Posterior cingulate gyrus (tissue), 11 donors: ENCODE measurements at regions not wholly inside any gene's neighbourhood (a gene's known extent, or its start where the extent isn't known, plus 50 kb on each side); places are given as distances from the start of the nearest gene placed in this dataset.
A peak's percentile ranks its signal among the peaks of the same experiment; 100 is the strongest.
"Not testable (repeated sequence)": the region's sequence is repeated elsewhere in the genome, so short reads cannot be mapped to it uniquely, and the experiment has no call there.

Experiments
- DNase-seq, 10 donors: peaks; one replicate each; pipeline versions ENCODE4 v3.0.0 to v3.0.0-alpha.2; 2020 to 2021; ENCODE audit warnings: mixed read lengths in 3 of 10
- intact Hi-C: fragments of 100-400 bp; cut with DNase I; formaldehyde crosslinking; loops from one replicate; pipeline ENCODE4 v1.15.1; 2023

DNA sequence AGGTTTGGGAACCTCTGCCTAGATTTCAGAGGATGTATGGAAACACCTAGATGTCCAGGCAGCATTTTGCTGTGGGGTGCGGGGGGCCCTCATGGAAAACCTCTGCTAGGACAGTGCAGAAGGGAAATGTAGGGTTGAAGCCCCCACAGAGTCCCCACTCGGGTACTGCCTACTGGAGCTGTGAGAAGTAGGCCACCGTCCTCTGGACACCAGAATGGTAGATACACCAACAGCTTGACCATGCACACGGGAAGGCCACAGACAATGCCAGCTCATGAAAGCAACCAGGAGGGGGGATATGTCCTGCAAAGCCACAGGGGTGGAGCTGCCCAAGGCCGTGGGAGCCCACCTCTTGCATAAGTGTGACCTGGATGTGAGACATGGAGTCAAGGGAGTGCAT lies 1336.5 kb downstream of the SPATA31A7 start:
- DNase-seq: peak in 2 of 10 donors; percentile 9 to 59
- intact Hi-C loops: not testable (repeated sequence)

DNA sequence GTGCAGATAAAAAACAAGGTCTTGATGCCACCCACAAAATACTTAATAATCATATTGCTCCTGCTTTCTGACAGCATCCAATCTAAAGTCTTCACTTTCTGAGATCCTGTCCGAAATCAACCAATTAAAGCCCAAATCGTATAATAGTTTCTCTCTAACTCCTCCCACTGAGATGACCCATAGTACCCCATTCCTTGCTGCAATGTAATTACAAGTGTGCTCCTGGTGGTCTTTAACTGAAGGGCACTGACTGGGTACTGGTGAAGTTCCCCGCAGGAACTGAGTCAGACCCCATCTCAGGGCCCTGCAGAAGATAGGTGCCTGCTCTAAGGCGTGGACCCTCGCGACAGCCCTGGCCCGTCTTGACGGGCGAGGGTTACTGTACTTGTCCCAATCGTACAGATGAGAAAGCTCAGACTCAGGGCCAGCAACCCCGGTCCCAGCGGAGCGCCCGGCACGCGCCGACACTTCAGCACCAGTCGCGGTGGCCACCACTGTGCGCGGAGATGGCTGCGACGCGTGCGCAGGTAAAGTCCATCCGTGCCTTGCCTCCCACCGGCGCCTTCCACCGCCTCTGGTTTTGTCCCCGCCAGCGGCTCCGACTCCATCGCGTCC lies 1342.4 kb downstream of the SPATA31A7 start:
- DNase-seq: peak in 1 of 10 donors; percentile 47
- intact Hi-C loops: not testable (repeated sequence)

- DNase-seq: peak in 6 of 10 donors; percentile 11 to 90 (median 55)
- intact Hi-C loops: not testable (repeated sequence)
These were observed 1342.9 kb downstream of the SPATA31A7 start for GRCh38 chr9:62532777-62533173.

- peak in 3 of 10 donors; percentile 5 to 31 (median 10) for DNase-seq
- intact Hi-C loops: not testable (repeated sequence)
These were observed 1360.7 kb downstream of the SPATA31A7 start for GRCh38 chr9:62550539-62550938.

- intact Hi-C loops: not testable (repeated sequence)
- peak in 4 of 10 donors; percentile 0 to 74 (median 11) for DNase-seq
These were observed 1370.8 kb downstream of the SPATA31A7 start for GRCh38 chr9:62560603-62561002.

DNA sequence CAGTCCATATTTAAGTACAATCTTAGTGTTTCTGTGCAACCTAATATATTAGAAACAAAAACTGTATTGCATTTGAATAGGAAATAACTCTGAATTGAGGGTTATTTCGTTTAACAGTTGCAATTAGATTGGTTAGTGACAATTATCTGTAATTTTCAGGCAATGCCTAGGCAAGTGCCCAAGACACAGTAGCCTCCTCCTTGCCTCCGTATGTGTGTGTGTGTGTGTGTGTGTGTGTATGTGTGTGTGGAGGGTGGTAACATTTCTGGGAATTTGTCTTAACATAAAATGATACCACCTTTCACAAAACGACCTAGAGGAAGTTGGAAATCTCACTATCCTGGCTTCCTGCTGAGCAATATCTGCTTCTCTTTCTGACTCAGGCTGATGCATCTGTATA lies 1375.3 kb downstream of the SPATA31A7 start:
- intact Hi-C loops, DNase-seq: not testable (repeated sequence)

DNA sequence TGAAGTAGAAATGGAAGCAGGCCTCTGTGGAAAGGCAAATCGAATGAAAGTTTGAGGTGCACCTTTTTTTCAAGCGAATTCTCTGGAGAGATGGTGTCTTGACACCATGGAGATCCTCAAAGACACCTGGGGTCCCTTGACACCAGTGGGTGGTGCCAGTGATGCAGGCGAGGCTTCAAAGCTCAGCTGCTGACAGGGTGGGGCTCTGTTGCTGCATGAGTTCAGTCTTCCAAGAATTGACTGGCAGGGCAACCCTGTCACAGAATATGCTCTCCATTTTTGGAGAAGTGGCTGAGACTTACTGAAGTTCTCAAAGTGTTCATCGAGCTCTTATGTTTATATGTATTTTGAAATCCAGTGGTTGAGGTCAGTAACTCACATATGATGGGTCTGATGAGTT lies 1376.6 kb downstream of the SPATA31A7 start:
- DNase-seq, intact Hi-C loops: not testable (repeated sequence)

GRCh38 chr9:62597128-62597527 lies 1407.3 kb downstream of the SPATA31A7 start:
- intact Hi-C loops: not testable (repeated sequence)
- peak in 1 of 10 donors; percentile 22 for DNase-seq
